Neural cell (in vitro differentiated cells): ENCODE measurements at regions not wholly inside any gene's neighbourhood (a gene's known extent, or its start where the extent isn't known, plus 50 kb on each side); places are given as distances from the start of the nearest gene placed in this dataset.

Experiments
- H2AFZ ChIP-seq: fragments of 200-600, 300-800 bp; sonication (generic), shearing (Covaris generic); 2 replicates; pipeline ENCODE4 v1.6.0; 2014; ENCODE audit warnings: low read depth, mild to moderate bottlenecking, antibody characterized with exemption, low read length, moderate library complexity
- H3F3A ChIP-seq: fragments of 200-600 bp; shearing (Covaris generic); 2 replicates; pipeline ENCODE4 v1.6.1; 2016; ENCODE audit warnings: mild to moderate bottlenecking, moderate library complexity, mixed read lengths, antibody characterized with exemption, low read length; ENCODE audit not compliant: insufficient read depth, poor library complexity, severe bottlenecking
- H3K27ac ChIP-seq: fragments of 200-600, 300-800 bp; sonication (generic), shearing (Covaris generic); 2 replicates; pipeline ENCODE4 v1.5.1; 2014; ENCODE audit warnings: mild to moderate bottlenecking, low read length, moderate library complexity
- H3K27me3 ChIP-seq: fragments of 300-800, 200-600 bp; sonication (generic), shearing (Covaris generic); 2 replicates; pipeline ENCODE4 v1.6.0; 2014; ENCODE audit warnings: mild to moderate bottlenecking, low read depth, low read length, moderate library complexity; ENCODE audit not compliant: insufficient read depth
- H3K36me3 ChIP-seq: fragments of 300-800, 200-600 bp; sonication (generic), shearing (Covaris generic); 2 replicates; pipeline ENCODE4 v1.5.1; 2014; ENCODE audit warnings: mild to moderate bottlenecking, antibody characterized with exemption, low read length, moderate library complexity; ENCODE audit not compliant: insufficient read depth
- H3K4me2 ChIP-seq: fragments of 300-800, 200-600 bp; sonication (generic), shearing (Covaris generic); 2 replicates; pipeline ENCODE4 v1.6.0; 2014; ENCODE audit warnings: mild to moderate bottlenecking, low read length
- H3K4me3 ChIP-seq: fragments of 300-800, 200-600 bp; sonication (generic), shearing (Covaris generic); 2 replicates; pipeline ENCODE4 v1.5.1; 2014; ENCODE audit warnings: mild to moderate bottlenecking, low read length, moderate library complexity
- H3K79me2 ChIP-seq: fragments of 200-600 bp; shearing (Covaris generic); replicated peaks from 2 replicates; pipeline ENCODE4 v1.6.0; 2014; ENCODE audit warnings: mild to moderate bottlenecking, low read length, moderate library complexity; ENCODE audit not compliant: insufficient read depth
- H3K9ac ChIP-seq: fragments of 300-800, 200-600 bp; sonication (generic), shearing (Covaris generic); 2 replicates; pipeline ENCODE4 v1.6.1; 2016; ENCODE audit warnings: mild to moderate bottlenecking, low read length, mixed read lengths
- H3K9me2 ChIP-seq: fragments of 200-600 bp; shearing (Covaris generic); 2 replicates; pipeline ENCODE4 v1.6.1; 2016; ENCODE audit warnings: mild to moderate bottlenecking, low read length, mixed read lengths; ENCODE audit not compliant: insufficient read depth
- H3K9me3 ChIP-seq: fragments of 200-600, 300-800 bp; sonication (generic), shearing (Covaris generic); 2 replicates; pipeline ENCODE4 v1.6.1; 2016; ENCODE audit warnings: mild to moderate bottlenecking, mixed run types, low read length, moderate library complexity, mixed read lengths
- H4K20me1 ChIP-seq: fragments of 200-600 bp; shearing (Covaris generic); 2 replicates; pipeline ENCODE4 v1.6.1; 2016; ENCODE audit warnings: mild to moderate bottlenecking, mixed run types; ENCODE audit not compliant: insufficient read depth
- CTCF ChIP-seq: fragments of 450-650 bp; IDR thresholded peaks from 2 replicates; pipeline ENCODE4 v1.5.1; 2014; ENCODE audit warnings: antibody characterized with exemption, mild to moderate bottlenecking, moderate library complexity; ENCODE audit not compliant: poor library complexity, severe bottlenecking
- EP300 ChIP-seq: fragments of 450-650 bp; conservative IDR thresholded peaks from 2 replicates; pipeline ENCODE4 v1.6.1; 2014; ENCODE audit warnings: antibody characterized with exemption, mild to moderate bottlenecking, moderate library complexity; ENCODE audit not compliant: poor library complexity, severe bottlenecking
- EZH2 ChIP-seq: fragments of 200-600, 300-800 bp; shearing (Covaris generic), sonication (generic); IDR thresholded peaks from 2 replicates; pipeline ENCODE4 v1.6.1; 2014; ENCODE audit warnings: antibody characterized with exemption, low read length, borderline replicate concordance, mild to moderate bottlenecking; ENCODE audit not compliant: insufficient read depth, poor library complexity, severe bottlenecking
- MXI1 ChIP-seq: fragments of 450-650 bp; conservative IDR thresholded peaks from 2 replicates; pipeline ENCODE4 v1.6.1; 2014; ENCODE audit warnings: antibody characterized with exemption, mild to moderate bottlenecking; ENCODE audit not compliant: poor library complexity, severe bottlenecking
- POLR2AphosphoS5 ChIP-seq: IDR thresholded peaks from 2 replicates; pipeline ENCODE4 v1.6.1; 2012
- RAD21 ChIP-seq: fragments of 450-650 bp; conservative IDR thresholded peaks from 2 replicates; pipeline ENCODE4 v1.6.1; 2014; ENCODE audit warnings: antibody characterized with exemption, mild to moderate bottlenecking, moderate library complexity
- REST ChIP-seq: IDR thresholded peaks from 2 replicates; pipeline ENCODE4 v1.6.1; 2012; ENCODE audit warnings: borderline replicate concordance
- SMC3 ChIP-seq: fragments of 450-650 bp; conservative IDR thresholded peaks from 2 replicates; pipeline ENCODE4 v1.6.1; 2014; ENCODE audit warnings: antibody characterized with exemption, mild to moderate bottlenecking, moderate library complexity; ENCODE audit not compliant: poor library complexity
- TAF1 ChIP-seq: IDR thresholded peaks from 2 replicates; pipeline ENCODE4 v1.6.1; 2012; ENCODE audit warnings: low read depth

GRCh38 chr9:115169003-115169402, 51.0 kb upstream of the TNC start:
- H3K9me3 ChIP-seq, result no peaks in the 10 kb centered on the region
- no peak for TF ChIP-seq TAF1
- TF ChIP-seq EZH2, result no peak
- no peak for TF ChIP-seq MXI1
- no peak for TF ChIP-seq REST
- no peak for TF ChIP-seq POLR2AphosphoS5
- no peak overlapping the region for H2AFZ ChIP-seq
- no peaks in the 10 kb centered on the region for H3K79me2 ChIP-seq
- H3F3A ChIP-seq, result no peaks in the 10 kb centered on the region
- H3K4me2 ChIP-seq, result no peak overlapping the region
- H3K4me3 ChIP-seq, result no peak overlapping the region
- no peaks in the 10 kb centered on the region for H3K36me3 ChIP-seq
- no peaks in the 10 kb centered on the region for H3K27me3 ChIP-seq
- no peak overlapping the region for H3K9ac ChIP-seq
- H4K20me1 ChIP-seq, result no peaks in the 10 kb centered on the region
- no peak overlapping the region for H3K27ac ChIP-seq
- H3K9me2 ChIP-seq, result no peaks in the 10 kb centered on the region

- H3K4me3 ChIP-seq, result no peak overlapping the region
- no peak overlapping the region for H2AFZ ChIP-seq
- H3K9me3 ChIP-seq, result no peaks in the 10 kb centered on the region
- H4K20me1 ChIP-seq, result no peaks in the 10 kb centered on the region
- H3K4me2 ChIP-seq, result no peak overlapping the region
- TF ChIP-seq EP300 (no peak), MXI1 (no peak), CTCF (no peak), REST (no peak), POLR2AphosphoS5 (no peak), EZH2 (no peak), SMC3 (no peak), TAF1 (no peak), RAD21 (no peak)
- H3F3A ChIP-seq, result no peaks in the 10 kb centered on the region
- no peak overlapping the region for H3K9ac ChIP-seq
- no peaks in the 10 kb centered on the region for H3K36me3 ChIP-seq
- no peak overlapping the region for H3K27ac ChIP-seq
- no peaks in the 10 kb centered on the region for H3K79me2 ChIP-seq
- H3K27me3 ChIP-seq, result no peaks in the 10 kb centered on the region
- no peaks in the 10 kb centered on the region for H3K9me2 ChIP-seq
These were observed 52.6 kb upstream of the TNC start for GRCh38 chr9:115170358-115171073.
